HepG2 (cell line): ENCODE measurements at regions not wholly inside any gene's neighbourhood (a gene's known extent, or its start where the extent isn't known, plus 50 kb on each side); places are given as distances from the start of the nearest gene placed in this dataset.

Experiments
- CEBPB ChIP-seq: IDR thresholded peaks from 2 replicates; pipeline ENCODE4 v1.6.1; 2011; ENCODE audit warnings: low read depth, low read length, improper control_type of control experiment, borderline replicate concordance
- CREB1 ChIP-seq, 2 experiments: fragments of 450-650 bp in 1 of 2; IDR thresholded peaks; 2 replicates each; pipeline ENCODE4 v1.6.1; 2016 to 2017; ENCODE audit warnings: control low read depth in 1 of 2, mild to moderate bottlenecking in 1 of 2, missing compliant biosample characterization in 1 of 2, missing genetic modification characterization in 1 of 2
- EZH2 ChIP-seq: conservative IDR thresholded peaks from 2 replicates; pipeline ENCODE4 v1.6.1; 2012; ENCODE audit warnings: mild to moderate bottlenecking, low read depth, low read length, moderate library complexity
- GTF3A ChIP-seq: sonication (generic); formaldehyde crosslinking; conservative IDR thresholded peaks from 2 replicates; pipeline ENCODE4 v1.4.0; 2020; ENCODE audit warnings: mild to moderate bottlenecking, missing genetic modification reagents
- JUND ChIP-seq: sonication (generic); formaldehyde crosslinking; IDR thresholded peaks from 2 replicates; pipeline ENCODE4 v1.8.0; 2022; ENCODE audit warnings: mild to moderate bottlenecking, missing genetic modification reagents
- NAIF1 ChIP-seq: sonication (generic); formaldehyde crosslinking; IDR thresholded peaks from 2 replicates; pipeline ENCODE4 v1.5.0; 2020; ENCODE audit warnings: mild to moderate bottlenecking, missing genetic modification reagents, borderline replicate concordance
- NBN ChIP-seq: fragments of 450-650 bp; conservative IDR thresholded peaks from 2 replicates; pipeline ENCODE4 v1.6.1; 2017
- NPAS2 ChIP-seq: sonication (generic); formaldehyde crosslinking; IDR thresholded peaks from 2 replicates; pipeline ENCODE4 v1.8.0; 2022; ENCODE audit warnings: mild to moderate bottlenecking, missing genetic modification reagents, borderline replicate concordance
- POLR2A ChIP-seq, 2 experiments: IDR thresholded peaks; 2 replicates each; pipeline ENCODE4 v1.6.1; 2011; ENCODE audit warnings: low read depth in 2 of 2, low read length in 2 of 2, mild to moderate bottlenecking in 1 of 2, moderate library complexity in 1 of 2; ENCODE audit not compliant: insufficient read depth in 1 of 2
- TOPORS ChIP-seq: sonication (generic); formaldehyde crosslinking; IDR thresholded peaks from 2 replicates; pipeline ENCODE4 v1.8.0; 2023; ENCODE audit warnings: mild to moderate bottlenecking, missing genetic modification reagents
- TRIM24 ChIP-seq: sonication (generic); formaldehyde crosslinking; IDR thresholded peaks from 2 replicates; pipeline ENCODE4 v1.8.0; 2022; ENCODE audit warnings: mild to moderate bottlenecking, missing genetic modification reagents
- ZNF274 ChIP-seq: sonication (generic); formaldehyde crosslinking; IDR thresholded peaks from 2 replicates; pipeline ENCODE4 v1.5.1; 2020; ENCODE audit warnings: mild to moderate bottlenecking, missing genetic modification reagents
- ZSCAN21 ChIP-seq: sonication (generic); formaldehyde crosslinking; IDR thresholded peaks from 2 replicates; pipeline ENCODE4 v1.8.0; 2022; ENCODE audit warnings: mild to moderate bottlenecking, missing genetic modification reagents, moderate library complexity, borderline replicate concordance
- TF ChIP-seq, protein P1 (sequence below): sonication (generic); formaldehyde crosslinking; IDR thresholded peaks from 2 replicates; pipeline ENCODE4 v1.5.0; 2020; ENCODE audit warnings: mild to moderate bottlenecking, missing genetic modification reagents, moderate library complexity

DNA sequence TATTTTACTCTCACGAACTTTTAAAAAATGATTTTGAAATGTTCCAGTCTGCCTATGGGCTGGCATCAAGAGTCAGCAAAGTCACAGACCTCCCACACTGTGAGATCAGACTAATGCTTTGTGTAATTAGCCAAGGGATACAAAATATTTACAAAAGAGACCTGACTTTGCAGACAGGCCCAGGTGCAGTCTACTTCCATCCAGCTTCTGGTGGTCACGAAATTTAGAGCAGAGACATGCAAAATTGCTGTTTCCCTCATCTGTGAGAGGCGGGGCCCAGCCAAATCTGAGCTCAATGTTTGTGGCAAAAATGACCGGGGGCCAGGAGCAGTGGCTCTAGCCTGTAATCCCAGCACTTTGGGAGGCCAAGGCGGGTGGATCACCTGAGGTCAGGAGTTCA is 82.5 kb upstream of the PITRM1 start:
- TF ChIP-seq ZNF274 (CRISPR knock-in tag), result no peak
- TF ChIP-seq GTF3A (CRISPR knock-in tag), result no peak
- TF ChIP-seq TRIM24 (CRISPR knock-in tag), result no peak
- no peak for TF ChIP-seq NAIF1
- no peak for TF ChIP-seq EZH2
- no peak for TF ChIP-seq NPAS2 (CRISPR knock-in tag)
- TF ChIP-seq, protein P1, sequence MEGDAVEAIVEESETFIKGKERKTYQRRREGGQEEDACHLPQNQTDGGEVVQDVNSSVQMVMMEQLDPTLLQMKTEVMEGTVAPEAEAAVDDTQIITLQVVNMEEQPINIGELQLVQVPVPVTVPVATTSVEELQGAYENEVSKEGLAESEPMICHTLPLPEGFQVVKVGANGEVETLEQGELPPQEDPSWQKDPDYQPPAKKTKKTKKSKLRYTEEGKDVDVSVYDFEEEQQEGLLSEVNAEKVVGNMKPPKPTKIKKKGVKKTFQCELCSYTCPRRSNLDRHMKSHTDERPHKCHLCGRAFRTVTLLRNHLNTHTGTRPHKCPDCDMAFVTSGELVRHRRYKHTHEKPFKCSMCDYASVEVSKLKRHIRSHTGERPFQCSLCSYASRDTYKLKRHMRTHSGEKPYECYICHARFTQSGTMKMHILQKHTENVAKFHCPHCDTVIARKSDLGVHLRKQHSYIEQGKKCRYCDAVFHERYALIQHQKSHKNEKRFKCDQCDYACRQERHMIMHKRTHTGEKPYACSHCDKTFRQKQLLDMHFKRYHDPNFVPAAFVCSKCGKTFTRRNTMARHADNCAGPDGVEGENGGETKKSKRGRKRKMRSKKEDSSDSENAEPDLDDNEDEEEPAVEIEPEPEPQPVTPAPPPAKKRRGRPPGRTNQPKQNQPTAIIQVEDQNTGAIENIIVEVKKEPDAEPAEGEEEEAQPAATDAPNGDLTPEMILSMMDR (CRISPR knock-in tag), result no peak
- no peak for TF ChIP-seq POLR2A (IDR thresholded peaks at IDR 0.05; ENCODE audit: insufficient read depth in 1 of 2, low read depth in 2 of 2, low read length in 2 of 2)
- TF ChIP-seq TOPORS (CRISPR knock-in tag), result no peak
- TF ChIP-seq CREB1 (IDR thresholded peaks at IDR 0.05), result no peak
- no peak for TF ChIP-seq CREB1 (CRISPR knock-in tag; IDR thresholded peaks at IDR 0.05)
- TF ChIP-seq CEBPB, result no peak
- no peak for TF ChIP-seq ZSCAN21 (CRISPR knock-in tag)
- TF ChIP-seq JUND (CRISPR knock-in tag), result no peak
- TF ChIP-seq NBN, result no peak
